GM19023 (cell line): ENCODE measurements at regions not wholly inside any gene's neighbourhood (a gene's known extent, or its start where the extent isn't known, plus 50 kb on each side); places are given as distances from the start of the nearest gene placed in this dataset.

Experiments
- ATAC-seq: cut with Tn5 transposase; IDR thresholded peaks from one replicate; pipeline ENCODE4 v1.9.1; 2021; ENCODE audit warnings: mild to moderate bottlenecking, moderate library complexity; ENCODE audit not compliant: unreplicated experiment

- ATAC-seq = no peak
These were observed 894.4 kb downstream of the TTLL7 start for GRCh38 chr1:83104558-83104957.

GRCh38 chr1:83103341-83103740 is 895.6 kb downstream of the TTLL7 start:
- ATAC-seq = no peak

GRCh38 chr1:83102630-83103071 is 896.3 kb downstream of the TTLL7 start:
- ATAC-seq = no peak

- ATAC-seq = no peak
These were observed 897.5 kb downstream of the TTLL7 start for GRCh38 chr1:83101406-83101805.

- no peak for ATAC-seq
These were observed 898.8 kb downstream of the TTLL7 start for GRCh38 chr1:83100133-83100532.

GRCh38 chr1:83098791-83099190 is 900.1 kb downstream of the TTLL7 start:
- no peak for ATAC-seq

- no peak for ATAC-seq
These were observed 900.8 kb downstream of the TTLL7 start for GRCh38 chr1:83098131-83098530.

GRCh38 chr1:83097715-83098114 is 901.2 kb downstream of the TTLL7 start:
- no peak for ATAC-seq

GRCh38 chr1:83095570-83095969 is 903.4 kb downstream of the TTLL7 start:
- no peak for ATAC-seq

- no peak for ATAC-seq
These were observed 908.7 kb downstream of the TTLL7 start for GRCh38 chr1:83090195-83090594.

- no peak for ATAC-seq
These were observed 911.1 kb downstream of the TTLL7 start for GRCh38 chr1:83087851-83088250.

- ATAC-seq = no peak
These were observed 911.9 kb downstream of the TTLL7 start for GRCh38 chr1:83086986-83087512.

- no peak for ATAC-seq
These were observed 912.6 kb downstream of the TTLL7 start for GRCh38 chr1:83086346-83086745.

GRCh38 chr1:83083589-83084224 is 915.2 kb downstream of the TTLL7 start:
- ATAC-seq = no peak

GRCh38 chr1:83077411-83077810 is 921.5 kb downstream of the TTLL7 start:
- no peak for ATAC-seq

GRCh38 chr1:83075107-83075506 is 923.8 kb downstream of the TTLL7 start:
- no peak for ATAC-seq

GRCh38 chr1:83067954-83068353 is 931.0 kb downstream of the TTLL7 start:
- no peak for ATAC-seq

GRCh38 chr1:83065952-83066727 is 932.8 kb downstream of the TTLL7 start:
- ATAC-seq = no peak

GRCh38 chr1:83064589-83065242 is 934.2 kb downstream of the TTLL7 start:
- no peak for ATAC-seq

GRCh38 chr1:83060651-83061390 is 938.1 kb downstream of the TTLL7 start:
- ATAC-seq = no peak

- no peak for ATAC-seq
These were observed 938.7 kb downstream of the TTLL7 start for GRCh38 chr1:83060221-83060620.
